LNCAP (cell line): ENCODE measurements at regions not wholly inside any gene's neighbourhood (a gene's known extent, or its start where the extent isn't known, plus 50 kb on each side); places are given as distances from the start of the nearest gene placed in this dataset.

Experiments used
- CTCF ChIP-seq: fragments of 450-650 bp; IDR thresholded peaks from 2 replicates; pipeline ENCODE4 v1.5.1; 2017; ENCODE audit warnings: mild to moderate bottlenecking

GRCh38 chr14:97625477-97625876 is 828.3 kb downstream of the VRK1 start:
- no peak for TF ChIP-seq CTCF

- TF ChIP-seq CTCF: no peak
Measured at GRCh38 chr14:97626088-97626487, 828.9 kb downstream of the VRK1 start.

DNA sequence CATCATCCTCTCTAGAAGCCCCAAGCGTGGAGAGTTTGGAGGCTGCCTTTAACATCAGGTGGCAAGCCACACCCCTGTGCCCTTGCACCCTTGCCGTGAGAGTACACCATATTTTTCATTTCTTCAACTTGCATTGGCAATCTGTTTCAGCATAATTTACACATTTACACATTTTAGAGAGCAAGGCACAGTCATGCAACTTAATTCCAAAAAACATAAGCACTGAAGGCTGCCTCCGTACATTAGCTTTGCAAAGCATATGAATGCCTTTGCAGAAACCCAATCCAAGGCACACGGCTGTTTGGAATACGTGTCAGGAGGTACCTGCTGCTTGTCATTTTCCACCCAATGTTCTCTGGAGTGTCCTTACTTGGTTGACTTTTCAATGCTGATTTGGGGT is 833.1 kb downstream of the VRK1 start:
- TF ChIP-seq CTCF: no peak

DNA sequence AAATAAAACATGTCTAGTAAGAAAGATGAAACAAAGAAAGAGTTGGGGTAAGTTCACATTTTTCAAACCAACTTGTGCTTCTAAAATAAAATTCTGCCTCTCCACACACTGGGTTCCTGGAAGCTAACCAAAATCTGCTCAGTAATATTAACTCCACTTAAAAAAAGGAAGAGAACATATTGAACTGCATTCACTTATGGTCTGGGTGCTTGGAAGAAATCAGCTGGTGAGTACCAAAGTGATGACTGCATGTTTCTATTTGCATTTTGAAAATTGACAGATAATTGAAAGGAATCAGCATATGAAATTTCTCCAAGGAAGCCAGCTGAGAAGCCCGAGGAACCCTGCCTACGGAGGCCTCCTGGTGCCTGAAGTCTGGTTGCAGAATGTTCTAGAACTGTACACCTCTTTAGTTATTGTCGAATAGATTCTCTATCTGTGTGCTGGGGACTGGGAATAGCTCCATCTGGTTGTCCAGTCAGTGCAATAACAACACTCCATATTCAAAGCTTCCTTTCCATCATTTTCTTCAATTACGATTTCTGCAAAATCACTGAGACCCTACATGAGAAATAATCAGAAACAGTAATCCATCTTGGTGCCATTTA is 836.1 kb downstream of the VRK1 start:
- no peak for TF ChIP-seq CTCF

- TF ChIP-seq CTCF: no peak
Measured at GRCh38 chr14:97634751-97635150, 837.6 kb downstream of the VRK1 start.

- TF ChIP-seq CTCF: no peak
Measured at GRCh38 chr14:97638864-97639263, 841.7 kb downstream of the VRK1 start.

DNA sequence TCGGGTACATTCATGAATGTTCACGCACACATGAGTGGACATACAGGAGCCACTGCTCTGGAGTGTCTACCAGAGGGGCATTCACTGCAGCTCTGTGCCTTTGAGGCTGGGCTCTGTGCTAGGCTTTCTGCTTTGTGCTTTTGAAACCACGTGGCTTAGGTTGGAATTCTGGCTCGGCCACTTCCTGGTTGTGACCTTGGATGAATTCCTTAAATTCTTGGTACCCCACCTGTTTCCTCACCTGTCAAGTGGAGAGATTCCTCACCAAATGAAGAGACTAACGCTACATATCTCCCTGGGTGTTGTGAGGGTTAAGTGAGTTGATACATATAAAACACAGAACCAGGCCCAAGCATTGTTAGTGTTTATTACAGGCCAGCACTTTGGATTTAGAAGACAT is 842.8 kb downstream of the VRK1 start:
- TF ChIP-seq CTCF: no peak

DNA sequence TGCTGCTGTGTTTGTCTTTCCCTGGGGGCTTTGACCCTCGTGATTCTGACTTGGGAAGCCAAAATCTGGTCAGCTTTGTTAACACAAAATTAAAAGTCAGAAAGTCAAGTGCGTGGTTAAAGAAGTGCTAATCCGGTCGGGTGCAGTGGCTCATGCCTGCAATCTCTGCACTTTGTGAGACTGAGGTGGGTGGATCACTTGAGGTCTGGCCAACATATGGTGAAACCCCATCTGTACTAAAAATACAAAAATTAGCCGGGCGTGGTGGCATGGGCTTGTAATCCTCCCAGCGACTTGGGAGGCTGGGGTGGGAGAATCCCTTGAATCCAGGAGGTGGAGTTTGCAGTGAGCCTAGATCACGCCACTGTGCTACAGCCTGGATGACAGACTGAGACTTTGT is 844.6 kb downstream of the VRK1 start:
- no peak for TF ChIP-seq CTCF
